ENCODE measurements at regions not wholly inside any gene's neighbourhood (a gene's known extent, or its start where the extent isn't known, plus 50 kb on each side); places are given as distances from the start of the nearest gene placed in this dataset.
"Not testable (repeated sequence)": the region's sequence is repeated elsewhere in the genome, so short reads cannot be mapped to it uniquely, and the experiment has no call there.

- intact Hi-C loops (cut with DNase I): loop anchor here in 1 of 2 donors (5.0 kb wide), 1 partner anchor 488 kb away; the partner anchor contains the start of gene DRD1
- H3K9me3 ChIP-seq: no peaks in the 10 kb centered on the region
- TF ChIP-seq, protein P1, sequence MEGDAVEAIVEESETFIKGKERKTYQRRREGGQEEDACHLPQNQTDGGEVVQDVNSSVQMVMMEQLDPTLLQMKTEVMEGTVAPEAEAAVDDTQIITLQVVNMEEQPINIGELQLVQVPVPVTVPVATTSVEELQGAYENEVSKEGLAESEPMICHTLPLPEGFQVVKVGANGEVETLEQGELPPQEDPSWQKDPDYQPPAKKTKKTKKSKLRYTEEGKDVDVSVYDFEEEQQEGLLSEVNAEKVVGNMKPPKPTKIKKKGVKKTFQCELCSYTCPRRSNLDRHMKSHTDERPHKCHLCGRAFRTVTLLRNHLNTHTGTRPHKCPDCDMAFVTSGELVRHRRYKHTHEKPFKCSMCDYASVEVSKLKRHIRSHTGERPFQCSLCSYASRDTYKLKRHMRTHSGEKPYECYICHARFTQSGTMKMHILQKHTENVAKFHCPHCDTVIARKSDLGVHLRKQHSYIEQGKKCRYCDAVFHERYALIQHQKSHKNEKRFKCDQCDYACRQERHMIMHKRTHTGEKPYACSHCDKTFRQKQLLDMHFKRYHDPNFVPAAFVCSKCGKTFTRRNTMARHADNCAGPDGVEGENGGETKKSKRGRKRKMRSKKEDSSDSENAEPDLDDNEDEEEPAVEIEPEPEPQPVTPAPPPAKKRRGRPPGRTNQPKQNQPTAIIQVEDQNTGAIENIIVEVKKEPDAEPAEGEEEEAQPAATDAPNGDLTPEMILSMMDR (IDR thresholded peaks at IDR 0.05): no peak
- H3K36me3 ChIP-seq: no peaks in the 10 kb centered on the region
- H3K4me3 ChIP-seq: no peak overlapping the region
- H3K27me3 ChIP-seq: peaks cover 0 to 5% of the 10 kb centered on the region in 2 donors
- no peak for DNase-seq
- H3K27ac ChIP-seq: no peak overlapping the region
- H3K4me1 ChIP-seq: no peaks in the 10 kb centered on the region
- ATAC-seq: no peak
Observed at GRCh38 chr5:174953871-174954270, 229.5 kb downstream of the MSX2 start.

GRCh38 chr5:174951151-174951780 is 226.9 kb downstream of the MSX2 start:
- no peak overlapping the region for H3K4me3 ChIP-seq
- H3K4me1 ChIP-seq: no peaks in the 10 kb centered on the region
- peak in 3 of 4 donors; percentile 40 to 89 (median 63) for DNase-seq
- H3K9me3 ChIP-seq: no peaks in the 10 kb centered on the region
- intact Hi-C loops (cut with DNase I): loop anchor here in 1 of 2 donors (5.0 kb wide), 1 partner anchor 491 kb away; the partner anchor contains the start of gene DRD1
- no peak overlapping the region for H3K27ac ChIP-seq
- peak; percentile 96 for ATAC-seq
- peaks cover 0 to 12% of the 10 kb centered on the region in 2 donors for H3K27me3 ChIP-seq
- TF ChIP-seq, protein P1 (IDR thresholded peaks at IDR 0.05): peak; percentile 75 to 77
- H3K36me3 ChIP-seq: no peaks in the 10 kb centered on the region

DNA sequence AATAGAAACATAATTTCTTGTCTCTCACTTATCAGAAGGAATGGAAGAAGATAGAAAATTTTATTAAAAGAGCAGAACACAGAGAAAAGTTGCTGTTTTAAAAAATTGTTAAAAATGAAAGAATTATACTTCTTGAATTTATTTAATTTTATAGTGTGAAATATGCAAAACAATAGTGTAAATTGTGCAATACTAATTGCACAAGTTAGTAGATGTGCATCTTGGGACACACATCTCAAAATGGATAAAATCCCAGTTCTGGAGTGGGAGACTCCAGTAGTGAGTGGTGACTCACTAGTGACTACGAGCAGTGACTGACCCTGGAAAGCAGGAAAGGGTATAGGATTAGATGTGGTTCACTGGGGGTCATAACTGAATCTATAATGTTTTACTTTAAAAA is 223.2 kb downstream of the MSX2 start:
- DNase-seq (no peak), ATAC-seq (no peak)
- TF ChIP-seq, protein P1 (IDR thresholded peaks at IDR 0.05): no peak
- Histone ChIP-seq H3K27ac (no peak overlapping the region), H3K4me3 (no peak overlapping the region), H3K4me1 (no peaks in the 10 kb centered on the region), H3K9me3 (no peaks in the 10 kb centered on the region), H3K36me3 (no peaks in the 10 kb centered on the region), H3K27me3 (peaks cover 0 to 14% of the 10 kb centered on the region in 2 donors)
- intact Hi-C loops (cut with DNase I): no loop called here

DNA sequence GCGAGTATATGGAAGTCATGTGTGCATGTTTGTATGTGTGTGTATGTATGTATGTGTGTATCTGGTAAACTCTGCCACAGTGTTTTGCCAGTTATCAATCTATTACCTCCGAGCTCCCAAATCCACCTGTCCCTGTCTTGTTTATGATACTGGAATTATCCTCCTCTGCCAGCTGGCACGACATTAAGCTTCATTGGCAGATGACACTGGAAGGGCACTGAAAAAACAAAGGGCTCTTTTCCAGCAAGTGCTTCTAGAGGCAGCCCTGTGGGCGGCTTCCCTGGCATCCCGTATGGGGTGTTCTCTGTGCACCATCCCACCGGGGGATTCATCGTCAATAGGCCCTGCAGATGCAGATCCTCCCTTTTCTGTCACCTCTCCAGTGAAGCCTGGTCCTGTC is 221.5 kb downstream of the MSX2 start:
- Histone ChIP-seq H3K27ac (no peak overlapping the region), H3K27me3 (peaks cover 0 to 11% of the 10 kb centered on the region in 2 donors), H3K4me1 (no peaks in the 10 kb centered on the region), H3K36me3 (no peaks in the 10 kb centered on the region), H3K4me3 (no peak overlapping the region), H3K9me3 (no peaks in the 10 kb centered on the region)
- TF ChIP-seq, protein P1 (IDR thresholded peaks at IDR 0.05): no peak
- intact Hi-C loops (cut with DNase I): no loop called here
- DNase-seq (no peak), ATAC-seq (no peak)

DNA sequence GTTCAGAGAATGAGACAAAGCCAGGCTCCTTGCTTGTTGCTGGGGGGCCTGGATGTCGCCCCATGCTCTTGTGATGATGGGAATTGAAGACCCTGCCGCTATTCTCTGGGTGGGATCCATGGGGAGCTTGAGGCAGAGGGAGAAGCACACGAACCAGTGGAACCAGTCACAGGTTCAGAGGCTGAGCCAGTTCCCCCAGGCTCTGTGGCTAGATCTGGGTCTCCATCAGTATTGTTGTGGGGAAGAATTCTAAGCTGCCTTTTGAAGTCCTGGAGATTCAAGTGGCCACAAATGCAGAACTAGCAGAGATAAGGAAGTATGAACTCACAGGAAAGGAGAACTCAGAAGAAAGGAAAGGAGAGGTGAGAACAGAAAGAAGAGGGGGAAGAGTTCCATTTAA is 219.4 kb downstream of the MSX2 start:
- H3K4me1 ChIP-seq: no peaks in the 10 kb centered on the region
- H3K4me3 ChIP-seq: no peak overlapping the region
- no peak overlapping the region for H3K27ac ChIP-seq
- intact Hi-C loops (cut with DNase I): no loop called here
- no peak for DNase-seq
- no peaks in the 10 kb centered on the region for H3K9me3 ChIP-seq
- no peaks in the 10 kb centered on the region for H3K36me3 ChIP-seq
- peaks cover 0 to 9% of the 10 kb centered on the region in 2 donors for H3K27me3 ChIP-seq
- TF ChIP-seq, protein P1 (IDR thresholded peaks at IDR 0.05): no peak
- ATAC-seq: no peak

DNA sequence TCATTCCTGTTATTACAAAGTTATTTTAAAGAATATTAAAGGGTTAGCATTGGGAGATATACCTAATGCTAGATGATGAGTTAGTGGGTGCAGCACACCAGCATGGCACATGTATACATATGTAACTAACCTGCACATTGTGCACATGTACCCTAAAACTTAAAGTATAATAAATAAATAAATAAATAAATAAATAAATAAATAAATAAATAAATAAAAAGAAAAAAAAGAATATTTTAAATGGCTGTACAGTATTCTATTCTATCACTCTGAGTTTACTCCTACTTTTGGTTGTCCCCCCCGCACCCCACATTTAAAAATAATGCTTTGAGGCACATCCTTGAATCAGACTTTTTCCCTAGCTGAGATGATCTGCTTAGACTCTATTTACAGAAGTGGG is 218.6 kb downstream of the MSX2 start:
- H3K9me3 ChIP-seq; H3K4me3 ChIP-seq; ATAC-seq; H3K27ac ChIP-seq; H3K4me1 ChIP-seq; H3K36me3 ChIP-seq; DNase-seq; intact Hi-C loops (cut with DNase I); H3K27me3 ChIP-seq: not testable (repeated sequence)
